Uterus (tissue), 2 donors: ENCODE measurements at regions not wholly inside any gene's neighbourhood (a gene's known extent, or its start where the extent isn't known, plus 50 kb on each side); places are given as distances from the start of the nearest gene placed in this dataset.
"Not testable (repeated sequence)": the region's sequence is repeated elsewhere in the genome, so short reads cannot be mapped to it uniquely, and the experiment has no call there.

Experiments used
- POLR2A ChIP-seq, 2 donors: fragments of 450-650 bp; IDR thresholded peaks; one replicate each; pipeline ENCODE4 v1.6.1; 2016; ENCODE audit warnings: antibody characterized with exemption in 2 of 2, mild to moderate bottlenecking in 1 of 2, moderate library complexity in 1 of 2
- TF ChIP-seq, protein P1 (sequence below), 4 experiments: fragments of 200-600 bp in 2 of 4; fragments of 450-650 bp in 2 of 4; sonication (generic) in 2 of 4; IDR thresholded peaks; one replicate each; pipeline ENCODE4 v1.5.1; 2016 to 2019; ENCODE audit warnings: antibody characterized with exemption in 4 of 4, mild to moderate bottlenecking in 2 of 4, moderate library complexity in 1 of 4

GRCh38 chr9:75500940-75501339, 389.5 kb upstream of the PCSK5 start:
- TF ChIP-seq, protein P1, sequence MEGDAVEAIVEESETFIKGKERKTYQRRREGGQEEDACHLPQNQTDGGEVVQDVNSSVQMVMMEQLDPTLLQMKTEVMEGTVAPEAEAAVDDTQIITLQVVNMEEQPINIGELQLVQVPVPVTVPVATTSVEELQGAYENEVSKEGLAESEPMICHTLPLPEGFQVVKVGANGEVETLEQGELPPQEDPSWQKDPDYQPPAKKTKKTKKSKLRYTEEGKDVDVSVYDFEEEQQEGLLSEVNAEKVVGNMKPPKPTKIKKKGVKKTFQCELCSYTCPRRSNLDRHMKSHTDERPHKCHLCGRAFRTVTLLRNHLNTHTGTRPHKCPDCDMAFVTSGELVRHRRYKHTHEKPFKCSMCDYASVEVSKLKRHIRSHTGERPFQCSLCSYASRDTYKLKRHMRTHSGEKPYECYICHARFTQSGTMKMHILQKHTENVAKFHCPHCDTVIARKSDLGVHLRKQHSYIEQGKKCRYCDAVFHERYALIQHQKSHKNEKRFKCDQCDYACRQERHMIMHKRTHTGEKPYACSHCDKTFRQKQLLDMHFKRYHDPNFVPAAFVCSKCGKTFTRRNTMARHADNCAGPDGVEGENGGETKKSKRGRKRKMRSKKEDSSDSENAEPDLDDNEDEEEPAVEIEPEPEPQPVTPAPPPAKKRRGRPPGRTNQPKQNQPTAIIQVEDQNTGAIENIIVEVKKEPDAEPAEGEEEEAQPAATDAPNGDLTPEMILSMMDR (IDR thresholded peaks at IDR 0.05) = not testable (repeated sequence)
- not testable (repeated sequence) for TF ChIP-seq POLR2A (IDR thresholded peaks at IDR 0.05)
